Neutrophil (primary cell): ENCODE measurements at regions not wholly inside any gene's neighbourhood (a gene's known extent, or its start where the extent isn't known, plus 50 kb on each side); places are given as distances from the start of the nearest gene placed in this dataset.

Experiments
- H3K27ac ChIP-seq: fragments of 200-600 bp; sonication (generic); 2 replicates; pipeline ENCODE4 v1.5.1; 2016; ENCODE audit warnings: mild to moderate bottlenecking, moderate library complexity
- H3K27me3 ChIP-seq: fragments of 200-600 bp; sonication (generic); 2 replicates; pipeline ENCODE4 v1.6.0; 2016; ENCODE audit warnings: mild to moderate bottlenecking
- H3K36me3 ChIP-seq: fragments of 200-600 bp; sonication (generic); 2 replicates; pipeline ENCODE4 v1.5.1; 2017
- H3K4me1 ChIP-seq, 2 experiments: fragments of 200-600 bp in 1 of 2; sonication (generic) in 1 of 2; 1 replicate in 1 of 2; 2 replicates in 1 of 2; pipeline versions ENCODE4 v1.5.1 to v1.6.1; 2013 to 2016; ENCODE audit warnings: low read depth in 1 of 2, low read length in 1 of 2, mild to moderate bottlenecking in 1 of 2, moderate library complexity in 1 of 2; ENCODE audit not compliant: control insufficient read depth in 1 of 2, insufficient read depth in 1 of 2
- H3K4me3 ChIP-seq, 2 experiments: fragments of 200-600 bp in 1 of 2; sonication (generic) in 1 of 2; 1 replicate in 1 of 2; 2 replicates in 1 of 2; pipeline ENCODE4 v1.5.1; 2013 to 2016; ENCODE audit warnings: low read depth in 1 of 2, low read length in 1 of 2, mild to moderate bottlenecking in 1 of 2, moderate library complexity in 1 of 2
- H3K9me3 ChIP-seq: fragments of 200-600 bp; sonication (generic); 2 replicates; pipeline ENCODE4 v1.5.1; 2016
- CTCF ChIP-seq: fragments of 200-600 bp; sonication (generic); IDR thresholded peaks from 2 replicates; pipeline ENCODE4 v1.5.1; 2016; ENCODE audit warnings: antibody characterized with exemption

GRCh38 chr2:221034026-221034701 lies 537.9 kb downstream of the EPHA4 start:
- H3K27me3 ChIP-seq, result no peaks in the 10 kb centered on the region
- no peaks in the 10 kb centered on the region for H3K36me3 ChIP-seq
- TF ChIP-seq CTCF, result no peak
- H3K4me3 ChIP-seq, result no peak overlapping the region
- H3K4me1 ChIP-seq, result no peaks in the 10 kb centered on the region
- H3K9me3 ChIP-seq, result no peaks in the 10 kb centered on the region
- no peak overlapping the region for H3K27ac ChIP-seq

- H3K4me3 ChIP-seq, result no peak overlapping the region
Observed at GRCh38 chr2:221034973-221035372, 537.1 kb downstream of the EPHA4 start.

GRCh38 chr2:221042926-221043325 lies 529.2 kb downstream of the EPHA4 start:
- H3K27ac ChIP-seq, result no peak overlapping the region
- no peaks in the 10 kb centered on the region for H3K4me1 ChIP-seq
- TF ChIP-seq CTCF, result no peak
- H3K36me3 ChIP-seq, result no peaks in the 10 kb centered on the region
- H3K9me3 ChIP-seq, result no peaks in the 10 kb centered on the region
- H3K4me3 ChIP-seq, result no peak overlapping the region
- no peaks in the 10 kb centered on the region for H3K27me3 ChIP-seq

More at GRCh38 chr2:221034973-221035372, 537.1 kb downstream of the EPHA4 start:
- Histone ChIP-seq H3K36me3 (no peaks in the 10 kb centered on the region), H3K27ac (no peak overlapping the region), H3K27me3 (no peaks in the 10 kb centered on the region), H3K9me3 (no peaks in the 10 kb centered on the region), H3K4me1 (no peaks in the 10 kb centered on the region)
- TF ChIP-seq CTCF, result no peak

GRCh38 chr2:221044781-221045180 lies 527.3 kb downstream of the EPHA4 start:
- no peaks in the 10 kb centered on the region for H3K27me3 ChIP-seq
- no peak overlapping the region for H3K4me3 ChIP-seq
- TF ChIP-seq CTCF, result no peak
- H3K4me1 ChIP-seq, result no peaks in the 10 kb centered on the region
- H3K9me3 ChIP-seq, result no peaks in the 10 kb centered on the region
- no peak overlapping the region for H3K27ac ChIP-seq
- no peaks in the 10 kb centered on the region for H3K36me3 ChIP-seq

- Histone ChIP-seq H3K9me3 (no peaks in the 10 kb centered on the region), H3K36me3 (no peaks in the 10 kb centered on the region), H3K4me1 (no peaks in the 10 kb centered on the region), H3K27ac (no peak overlapping the region), H3K27me3 (no peaks in the 10 kb centered on the region), H3K4me3 (no peak overlapping the region)
- no peak for TF ChIP-seq CTCF
Observed at GRCh38 chr2:221050020-221050795, 521.9 kb downstream of the EPHA4 start.
